ENCODE measurements at regions not wholly inside any gene's neighbourhood (a gene's known extent, or its start where the extent isn't known, plus 50 kb on each side); places are given as distances from the start of the nearest gene placed in this dataset.

DNA sequence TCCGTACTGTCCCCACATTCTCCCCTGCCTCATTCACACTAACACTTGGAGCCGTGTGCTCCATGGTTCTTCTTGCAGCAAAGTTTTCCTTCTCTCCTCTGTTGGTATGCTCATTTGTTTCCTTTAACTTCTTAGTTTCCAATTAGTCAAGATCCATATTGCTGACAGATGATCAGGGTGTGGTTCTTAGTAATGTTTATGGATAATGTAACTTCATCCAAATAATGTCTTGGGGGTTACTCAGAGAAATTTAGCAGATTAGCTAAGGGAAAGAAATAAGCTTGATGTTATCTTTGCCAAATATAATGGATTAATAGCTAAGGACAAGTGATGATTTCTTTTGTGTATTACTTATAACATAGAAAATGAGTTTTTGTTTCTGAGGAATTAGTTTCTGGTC is 174.4 kb downstream of the NUFIP1 start:
- Histone ChIP-seq H3K9me3 (ENCODE audit: control insufficient read depth, low read length) (no peaks in the 10 kb centered on the region), H3K27ac (ENCODE audit: low read depth, low read length, severe bottlenecking) (no peak overlapping the region), H3K4me1 (ENCODE audit: control insufficient read depth, insufficient read depth, low read length, poor library complexity, severe bottlenecking) (peaks cover 41% of the 10 kb centered on the region), H3K36me3 (ENCODE audit: control insufficient read depth, insufficient read depth, low read length) (no peaks in the 10 kb centered on the region), H3K4me3 (ENCODE audit: extremely low read depth, insufficient read depth, low read length, poor library complexity, severe bottlenecking) (no peak overlapping the region)
- WGBS, 2 experiments (ENCODE audit: insufficient coverage in 2 of 2) = 100% methylated on average over 2 of the region's 2 CpGs

DNA sequence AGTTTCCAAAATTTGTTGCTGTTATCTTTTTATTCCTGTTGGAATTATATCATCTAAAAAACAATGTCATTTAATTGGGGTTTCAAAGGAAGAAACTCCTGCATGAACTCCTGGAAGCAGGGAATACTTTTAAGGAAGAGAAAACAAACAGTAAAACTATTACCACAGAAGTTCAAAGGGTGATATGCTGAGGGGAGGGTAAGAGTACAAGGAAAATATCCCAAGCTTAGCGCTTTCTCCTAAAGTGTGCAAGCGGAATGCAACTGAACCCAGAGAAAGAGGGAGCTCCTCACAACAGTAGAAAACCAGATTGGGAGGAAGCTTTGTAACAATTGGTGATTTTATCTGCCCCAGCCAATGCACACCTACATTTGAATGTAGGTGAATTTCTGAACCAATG is 175.1 kb downstream of the NUFIP1 start:
- H3K36me3 ChIP-seq (ENCODE audit: control insufficient read depth, insufficient read depth, low read length) = no peaks in the 10 kb centered on the region
- H3K4me3 ChIP-seq (ENCODE audit: extremely low read depth, insufficient read depth, low read length, poor library complexity, severe bottlenecking) = no peak overlapping the region
- H3K9me3 ChIP-seq (ENCODE audit: control insufficient read depth, low read length) = no peaks in the 10 kb centered on the region
- peaks cover 38% of the 10 kb centered on the region for H3K4me1 ChIP-seq (ENCODE audit: control insufficient read depth, insufficient read depth, low read length, poor library complexity, severe bottlenecking)
- H3K27ac ChIP-seq (ENCODE audit: low read depth, low read length, severe bottlenecking) = no peak overlapping the region
- WGBS, 2 experiments (ENCODE audit: insufficient coverage in 2 of 2) = 92% methylated on average over 2 of the region's 2 CpGs

DNA sequence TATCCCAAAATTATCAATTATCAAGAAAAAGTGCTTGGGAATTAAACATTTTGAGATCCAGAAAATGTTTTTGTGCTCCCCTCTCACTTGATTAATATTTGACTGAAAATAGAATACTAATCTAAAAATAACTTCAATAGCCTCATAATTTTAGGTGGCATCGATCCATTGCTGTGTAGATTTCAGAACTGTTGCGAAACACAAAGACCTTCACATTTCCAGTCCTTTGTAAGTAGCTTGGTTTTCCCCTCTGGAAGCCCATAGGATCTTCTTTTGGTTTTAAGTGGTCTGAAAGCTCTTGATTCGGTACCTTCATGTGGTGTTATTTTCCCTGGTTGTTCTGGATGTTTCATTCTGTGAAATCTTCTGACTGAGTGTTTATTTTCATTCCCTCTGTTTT is 176.5 kb downstream of the NUFIP1 start:
- 83% methylated on average over 2 of the region's 3 CpGs; no CpG with 5 or more reads in 1 of the 2 experiments for WGBS, 2 experiments (ENCODE audit: insufficient coverage in 2 of 2)
- H3K4me3 ChIP-seq (ENCODE audit: extremely low read depth, insufficient read depth, low read length, poor library complexity, severe bottlenecking) = no peak overlapping the region
- peaks cover 27% of the 10 kb centered on the region for H3K4me1 ChIP-seq (ENCODE audit: control insufficient read depth, insufficient read depth, low read length, poor library complexity, severe bottlenecking)
- H3K36me3 ChIP-seq (ENCODE audit: control insufficient read depth, insufficient read depth, low read length) = no peaks in the 10 kb centered on the region
- H3K9me3 ChIP-seq (ENCODE audit: control insufficient read depth, low read length) = no peaks in the 10 kb centered on the region
- H3K27ac ChIP-seq (ENCODE audit: low read depth, low read length, severe bottlenecking) = no peak overlapping the region

DNA sequence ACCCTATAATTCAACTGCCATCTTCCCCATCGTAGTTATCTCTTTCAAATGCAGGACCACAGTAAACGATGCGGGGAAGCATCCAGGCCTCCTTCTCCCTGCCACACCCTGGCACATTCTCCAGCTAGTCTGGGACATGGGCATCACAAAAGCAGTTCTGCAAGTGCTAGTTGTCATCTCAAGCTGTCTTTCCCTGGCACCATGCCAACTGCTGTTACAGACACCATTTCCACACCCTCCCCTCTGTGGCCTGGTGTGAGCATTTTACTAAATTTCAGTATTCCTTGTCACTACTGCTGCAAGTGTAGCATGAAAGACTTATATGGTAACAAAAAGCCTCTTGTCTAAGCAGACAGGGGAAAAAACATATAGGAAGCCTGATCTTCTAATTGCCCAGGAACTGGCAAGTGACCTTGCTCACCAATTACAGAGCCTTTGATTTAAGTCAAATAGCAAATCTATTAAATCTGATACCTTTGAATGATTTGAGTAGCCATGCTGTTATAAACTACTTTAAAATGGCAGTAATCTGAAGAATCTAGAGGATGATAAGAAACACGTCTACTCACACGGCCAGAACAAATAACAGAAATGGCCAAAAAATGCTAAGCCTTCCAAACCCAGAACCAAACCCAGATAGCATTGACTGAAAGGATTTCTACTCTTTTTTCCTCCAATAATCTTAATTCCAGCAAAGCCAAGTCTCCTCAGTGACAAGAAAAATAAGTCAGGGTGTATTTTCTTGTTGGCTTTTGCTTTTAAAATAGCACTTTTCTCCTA is 179.0 kb downstream of the NUFIP1 start:
- 95 to 100% methylated on average over 3 of the region's 5 CpGs for WGBS, 2 experiments (ENCODE audit: insufficient coverage in 2 of 2)
- no peak overlapping the region for H3K27ac ChIP-seq (ENCODE audit: low read depth, low read length, severe bottlenecking)

DNA sequence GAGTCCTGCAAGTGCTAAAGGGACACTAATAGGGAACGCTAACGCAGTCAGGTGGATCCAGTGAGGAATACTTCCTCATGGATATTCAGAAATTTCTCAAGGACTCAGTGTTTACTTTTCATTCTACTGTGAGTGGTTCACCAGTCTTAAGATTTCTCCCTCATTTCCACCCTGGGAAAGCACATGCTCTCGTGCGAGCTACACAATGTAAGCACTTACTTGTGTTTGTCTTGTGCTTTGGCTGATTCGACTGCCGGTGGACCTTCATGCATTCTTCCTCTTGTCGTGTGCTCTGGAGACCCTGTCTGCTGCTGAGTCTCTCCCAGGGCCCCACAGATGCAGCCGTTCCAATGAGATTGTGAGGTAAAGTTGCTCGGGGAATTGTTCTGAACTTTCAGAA is 180.1 kb downstream of the NUFIP1 start:
- no peaks in the 10 kb centered on the region for H3K9me3 ChIP-seq (ENCODE audit: control insufficient read depth, low read length)
- no peak overlapping the region for H3K27ac ChIP-seq (ENCODE audit: low read depth, low read length, severe bottlenecking)
- H3K36me3 ChIP-seq (ENCODE audit: control insufficient read depth, insufficient read depth, low read length) = no peaks in the 10 kb centered on the region
- H3K4me1 ChIP-seq (ENCODE audit: control insufficient read depth, insufficient read depth, low read length, poor library complexity, severe bottlenecking) = peaks cover 4% of the 10 kb centered on the region
- no peak overlapping the region for H3K4me3 ChIP-seq (ENCODE audit: extremely low read depth, insufficient read depth, low read length, poor library complexity, severe bottlenecking)
- WGBS, 2 experiments (ENCODE audit: insufficient coverage in 2 of 2) = 98 to 99% methylated on average over 6 to 8 of the region's 9 CpGs

More for the DNA sequence above, 179.0 kb downstream of the NUFIP1 start:
- H3K4me1 ChIP-seq (ENCODE audit: control insufficient read depth, insufficient read depth, low read length, poor library complexity, severe bottlenecking) = peaks cover 5% of the 10 kb centered on the region
- H3K4me3 ChIP-seq (ENCODE audit: extremely low read depth, insufficient read depth, low read length, poor library complexity, severe bottlenecking) = no peak overlapping the region
- no peaks in the 10 kb centered on the region for H3K36me3 ChIP-seq (ENCODE audit: control insufficient read depth, insufficient read depth, low read length)
- no peaks in the 10 kb centered on the region for H3K9me3 ChIP-seq (ENCODE audit: control insufficient read depth, low read length)

DNA sequence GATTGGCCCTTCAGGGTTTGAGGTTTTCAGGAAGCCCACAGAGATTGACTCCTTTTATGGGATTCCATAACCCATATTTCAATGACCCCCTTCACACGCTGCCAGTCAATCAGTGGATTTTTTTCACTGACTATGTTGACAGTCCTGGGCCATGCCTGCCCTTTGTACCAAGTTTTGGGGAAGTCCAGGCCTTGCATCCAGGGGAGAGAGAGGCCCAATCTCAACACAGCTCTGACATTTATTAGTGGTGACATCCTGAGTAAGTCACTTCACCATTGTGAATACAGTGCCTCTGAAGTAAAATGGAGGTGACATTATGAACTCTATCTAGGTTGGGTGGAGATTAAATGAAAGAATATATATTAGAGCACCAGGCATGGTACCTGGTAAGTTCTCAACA is 181.1 kb downstream of the NUFIP1 start:
- no peaks in the 10 kb centered on the region for H3K4me1 ChIP-seq (ENCODE audit: control insufficient read depth, insufficient read depth, low read length, poor library complexity, severe bottlenecking)
- H3K27ac ChIP-seq (ENCODE audit: low read depth, low read length, severe bottlenecking) = no peak overlapping the region
- H3K4me3 ChIP-seq (ENCODE audit: extremely low read depth, insufficient read depth, low read length, poor library complexity, severe bottlenecking) = no peak overlapping the region
- no peaks in the 10 kb centered on the region for H3K36me3 ChIP-seq (ENCODE audit: control insufficient read depth, insufficient read depth, low read length)
- H3K9me3 ChIP-seq (ENCODE audit: control insufficient read depth, low read length) = no peaks in the 10 kb centered on the region
- 89 to 100% methylated on average over 1 of the region's 1 CpG for WGBS, 2 experiments (ENCODE audit: insufficient coverage in 2 of 2)

DNA sequence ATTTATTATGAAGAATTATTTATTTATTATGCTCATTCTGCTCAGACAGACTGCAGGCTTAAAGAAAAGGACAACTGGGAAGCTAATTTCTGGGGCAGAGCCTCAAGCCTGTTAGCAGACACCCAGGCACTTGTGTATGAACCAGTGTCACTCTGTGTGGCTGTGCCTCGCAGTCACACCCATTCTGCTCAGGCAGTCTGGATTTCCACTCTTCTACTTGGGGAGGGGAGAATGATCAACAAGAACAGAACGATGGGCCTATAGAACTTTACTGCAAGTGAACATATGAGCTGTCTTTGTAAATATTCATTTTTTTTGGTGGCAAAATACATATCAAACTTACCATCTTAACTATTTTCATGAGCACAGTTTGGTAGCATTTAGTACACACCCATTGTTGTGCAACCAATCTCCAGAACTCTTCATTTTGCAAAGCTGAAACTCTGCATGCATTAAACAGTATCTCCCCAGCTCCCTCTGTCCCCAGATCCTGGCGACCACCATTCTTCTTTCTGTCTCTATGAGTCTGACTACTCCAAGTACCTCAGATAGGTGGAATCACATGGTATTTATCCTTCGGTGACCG is 181.7 kb downstream of the NUFIP1 start:
- Histone ChIP-seq H3K9me3 (ENCODE audit: control insufficient read depth, low read length) (no peaks in the 10 kb centered on the region), H3K4me1 (ENCODE audit: control insufficient read depth, insufficient read depth, low read length, poor library complexity, severe bottlenecking) (no peaks in the 10 kb centered on the region), H3K27ac (ENCODE audit: low read depth, low read length, severe bottlenecking) (no peak overlapping the region), H3K4me3 (ENCODE audit: extremely low read depth, insufficient read depth, low read length, poor library complexity, severe bottlenecking) (no peak overlapping the region), H3K36me3 (ENCODE audit: control insufficient read depth, insufficient read depth, low read length) (no peaks in the 10 kb centered on the region)
- WGBS, 2 experiments (ENCODE audit: insufficient coverage in 2 of 2) = 92 to 98% methylated on average over 3 to 4 of the region's 5 CpGs

DNA sequence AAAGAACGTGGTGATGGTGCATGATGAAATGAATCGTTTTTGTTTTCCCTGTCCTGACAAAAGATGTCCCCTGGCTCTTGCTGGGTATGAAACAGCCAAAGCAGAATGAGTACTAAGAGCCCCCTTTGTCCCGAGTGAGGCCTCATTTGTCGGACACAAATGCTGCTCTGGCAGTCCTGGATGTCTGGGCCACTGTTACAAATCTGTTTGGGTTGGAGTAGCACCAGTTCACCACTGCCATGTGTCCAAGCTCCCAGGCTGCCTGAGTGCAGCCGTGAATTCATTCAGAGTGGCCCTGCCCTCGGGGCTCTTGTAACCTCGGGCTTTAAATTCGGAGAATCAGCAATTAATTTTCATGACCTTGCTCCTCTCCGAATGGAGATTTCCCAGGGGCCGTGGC is 182.4 kb downstream of the NUFIP1 start:
- H3K9me3 ChIP-seq (ENCODE audit: control insufficient read depth, low read length) = no peaks in the 10 kb centered on the region
- H3K4me3 ChIP-seq (ENCODE audit: extremely low read depth, insufficient read depth, low read length, poor library complexity, severe bottlenecking) = no peak overlapping the region
- H3K4me1 ChIP-seq (ENCODE audit: control insufficient read depth, insufficient read depth, low read length, poor library complexity, severe bottlenecking) = no peaks in the 10 kb centered on the region
- WGBS, 2 experiments (ENCODE audit: insufficient coverage in 2 of 2) = 86 to 95% methylated on average over 10 of the region's 10 CpGs
- no peak overlapping the region for H3K27ac ChIP-seq (ENCODE audit: low read depth, low read length, severe bottlenecking)
- H3K36me3 ChIP-seq (ENCODE audit: control insufficient read depth, insufficient read depth, low read length) = no peaks in the 10 kb centered on the region

DNA sequence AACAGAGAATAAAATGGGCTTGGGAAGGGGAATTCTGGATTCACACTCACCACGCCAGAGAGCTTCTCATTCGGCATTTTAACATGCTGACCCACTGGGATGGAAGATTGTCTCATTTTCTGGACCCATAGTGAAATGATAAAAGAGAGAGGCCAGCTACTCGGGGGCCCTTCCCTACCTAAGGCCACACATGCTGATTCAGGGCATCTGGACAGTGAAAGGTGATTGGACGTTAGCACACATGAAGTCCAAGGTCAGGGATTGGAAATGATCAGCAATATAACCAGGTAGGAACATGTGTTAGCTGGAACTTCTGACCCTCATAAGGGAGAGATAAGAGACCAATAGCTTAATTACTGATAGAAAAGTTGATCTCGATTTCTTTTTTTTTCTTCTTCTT is 183.7 kb downstream of the NUFIP1 start:
- 89 to 93% methylated on average over 4 of the region's 5 CpGs for WGBS, 2 experiments (ENCODE audit: insufficient coverage in 2 of 2)
- no peaks in the 10 kb centered on the region for H3K4me1 ChIP-seq (ENCODE audit: control insufficient read depth, insufficient read depth, low read length, poor library complexity, severe bottlenecking)
- H3K9me3 ChIP-seq (ENCODE audit: control insufficient read depth, low read length) = no peaks in the 10 kb centered on the region
- H3K4me3 ChIP-seq (ENCODE audit: extremely low read depth, insufficient read depth, low read length, poor library complexity, severe bottlenecking) = no peak overlapping the region
- no peak overlapping the region for H3K27ac ChIP-seq (ENCODE audit: low read depth, low read length, severe bottlenecking)
- no peaks in the 10 kb centered on the region for H3K36me3 ChIP-seq (ENCODE audit: control insufficient read depth, insufficient read depth, low read length)

DNA sequence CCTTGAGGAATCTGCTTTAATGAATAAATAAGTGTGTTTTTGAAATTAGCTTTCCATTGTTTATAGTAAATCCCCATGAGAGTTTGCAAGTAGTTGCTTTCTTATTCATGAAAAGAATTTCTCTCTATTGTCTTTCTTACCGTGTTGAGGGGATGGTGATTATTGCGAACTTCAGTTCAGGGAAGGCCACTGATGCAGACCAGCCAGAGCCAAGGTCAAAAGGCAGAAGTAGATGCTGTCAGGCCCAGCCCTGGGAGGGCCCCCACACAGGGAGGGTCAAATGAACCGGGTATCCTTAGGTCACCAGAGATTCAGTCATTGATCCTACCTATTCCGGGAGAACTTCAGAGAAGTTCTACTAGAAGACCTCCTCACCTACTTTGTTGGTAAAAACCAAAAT is 185.9 kb downstream of the NUFIP1 start:
- H3K27ac ChIP-seq (ENCODE audit: low read depth, low read length, severe bottlenecking) = no peak overlapping the region
- no peaks in the 10 kb centered on the region for H3K9me3 ChIP-seq (ENCODE audit: control insufficient read depth, low read length)
- H3K4me1 ChIP-seq (ENCODE audit: control insufficient read depth, insufficient read depth, low read length, poor library complexity, severe bottlenecking) = no peaks in the 10 kb centered on the region
- WGBS, 2 experiments (ENCODE audit: insufficient coverage in 2 of 2) = 89 to 96% methylated on average over 3 of the region's 4 CpGs
- H3K4me3 ChIP-seq (ENCODE audit: extremely low read depth, insufficient read depth, low read length, poor library complexity, severe bottlenecking) = no peak overlapping the region
- H3K36me3 ChIP-seq (ENCODE audit: control insufficient read depth, insufficient read depth, low read length) = no peaks in the 10 kb centered on the region

DNA sequence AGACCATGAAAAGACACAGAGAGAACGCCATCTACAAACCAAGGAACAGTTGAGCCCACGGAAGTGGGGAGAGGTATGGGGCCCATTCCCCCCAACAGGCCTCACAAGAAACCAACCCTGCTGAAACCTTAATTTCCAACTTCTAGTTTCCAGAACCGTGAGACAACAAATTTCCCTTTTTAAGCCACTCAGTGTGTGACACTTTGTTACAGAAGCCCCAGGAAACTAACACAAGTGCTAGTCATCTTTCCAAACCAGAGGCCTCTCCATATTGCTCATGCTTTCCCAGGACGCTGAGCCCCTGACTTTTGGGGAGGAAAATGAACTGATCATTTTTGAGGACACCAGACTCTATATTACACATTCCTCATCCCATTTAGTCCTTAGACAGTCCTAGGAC is 186.8 kb downstream of the NUFIP1 start:
- H3K4me3 ChIP-seq (ENCODE audit: extremely low read depth, insufficient read depth, low read length, poor library complexity, severe bottlenecking) = no peak overlapping the region
- no peaks in the 10 kb centered on the region for H3K9me3 ChIP-seq (ENCODE audit: control insufficient read depth, low read length)
- WGBS, 2 experiments (ENCODE audit: insufficient coverage in 2 of 2) = 84% methylated on average over 3 of the region's 4 CpGs; no CpG with 5 or more reads in 1 of the 2 experiments
- no peaks in the 10 kb centered on the region for H3K36me3 ChIP-seq (ENCODE audit: control insufficient read depth, insufficient read depth, low read length)
- no peaks in the 10 kb centered on the region for H3K4me1 ChIP-seq (ENCODE audit: control insufficient read depth, insufficient read depth, low read length, poor library complexity, severe bottlenecking)
- no peak overlapping the region for H3K27ac ChIP-seq (ENCODE audit: low read depth, low read length, severe bottlenecking)

Data from mesodermal cell (in vitro differentiated cells).